Kidney (tissue), 13 donors: ENCODE measurements at regions not wholly inside any gene's neighbourhood (a gene's known extent, or its start where the extent isn't known, plus 50 kb on each side); places are given as distances from the start of the nearest gene placed in this dataset.

ENCODE experiments used
- DNase-seq, 5 donors: peaks; one replicate each; pipeline ENCODE4 v3.0.0-alpha.2; 2013 to 2020
- FAIRE-seq: peaks from 2 replicates; lab custom pipeline; 2012; peaks lifted over from hg19 to GRCh38; lab: Jason Lieb, UNC
- H3K27ac ChIP-seq, 2 donors: one replicate each; pipeline ENCODE4 v1.7.0; 2013; ENCODE audit warnings: low read depth in 2 of 2, low read length in 2 of 2, inconsistent platforms in 1 of 2
- H3K27me3 ChIP-seq: one replicate; pipeline ENCODE4 v1.7.1; 2013; ENCODE audit warnings: low read length, inconsistent platforms; ENCODE audit not compliant: control insufficient read depth, insufficient read depth
- H3K36me3 ChIP-seq, 3 donors: one replicate each; pipeline versions ENCODE4 v1.7.0 to v1.7.1; 2013; ENCODE audit warnings: low read length in 3 of 3, control low read depth in 1 of 3, inconsistent platforms in 1 of 3; ENCODE audit not compliant: insufficient read depth in 3 of 3, control insufficient read depth in 2 of 3
- H3K4me1 ChIP-seq, 3 donors: one replicate each; pipeline versions ENCODE4 v1.7.0 to v1.7.1; 2013; ENCODE audit warnings: low read length in 3 of 3, inconsistent platforms in 1 of 3, low read depth in 1 of 3; ENCODE audit not compliant: control insufficient read depth in 2 of 3, insufficient read depth in 2 of 3
- H3K4me3 ChIP-seq, 3 donors: one replicate each; pipeline versions ENCODE4 v1.7.0 to v1.8.1; 2013; ENCODE audit warnings: low read length in 3 of 3, control low read depth in 1 of 3, inconsistent platforms in 1 of 3
- H3K9ac ChIP-seq, 3 donors: one replicate each; pipeline versions ENCODE4 v1.7.0 to v1.7.1; 2013; ENCODE audit warnings: low read length in 3 of 3, control low read depth in 1 of 3, inconsistent platforms in 1 of 3
- H3K9me3 ChIP-seq, 3 donors: one replicate each; pipeline versions ENCODE4 v1.7.0 to v1.7.1; 2013; ENCODE audit warnings: low read length in 3 of 3, control low read depth in 1 of 3, inconsistent platforms in 1 of 3; ENCODE audit not compliant: control insufficient read depth in 2 of 3, insufficient read depth in 1 of 3
- intact Hi-C: fragments of 100-400 bp; cut with DNase I; formaldehyde crosslinking; loops from one replicate; pipeline ENCODE4 v1.11.1; 2022
- TF ChIP-seq, protein P1 (sequence below): IDR thresholded peaks from 3 replicates; pipeline ENCODE4 v1.5.1; 2012; ENCODE audit warnings: mild to moderate bottlenecking, moderate library complexity, borderline replicate concordance; ENCODE audit not compliant: insufficient read depth; ENCODE audit errors: extremely low read depth
- donor health status: control.
- donor health status: control.
- donor health status: control.
- donor health status: control.
- donor health status: control.
- donor health status: DM: yes; HTN: yes; CAD: no.
- donor health status: Normal renal cell carcinoma (clear cell type).

DNA sequence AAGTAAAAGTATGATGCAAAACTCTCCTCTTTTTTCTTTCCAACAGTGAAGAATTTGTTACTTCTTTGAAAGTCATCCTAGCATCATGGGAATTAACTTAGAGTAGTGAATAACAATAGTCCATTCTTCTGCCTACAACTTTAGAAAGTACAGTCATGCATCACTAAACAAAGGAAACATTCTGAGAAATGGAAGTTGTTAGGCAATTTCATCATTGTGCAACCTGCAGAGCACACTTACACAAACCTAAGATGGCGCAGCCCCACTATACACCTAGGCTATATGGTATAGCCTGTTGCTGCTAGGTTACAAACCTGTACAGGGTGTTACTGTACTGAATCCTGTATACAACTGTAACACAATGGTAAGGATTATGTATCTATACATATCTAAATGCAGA, 1209.3 kb upstream of the C9orf72 start:
- intact Hi-C loops = no loop called here
- Histone ChIP-seq H3K4me3 (no peak overlapping the region), H3K9me3 (no peaks in the 10 kb centered on the region), H3K27me3 (no peaks in the 10 kb centered on the region), H3K27ac (no peak overlapping the region), H3K36me3 (no peaks in the 10 kb centered on the region), H3K9ac (no peak overlapping the region), H3K4me1 (no peaks in the 10 kb centered on the region)
- DNase-seq (no peak), FAIRE-seq (no peak)
- TF ChIP-seq, protein P1, sequence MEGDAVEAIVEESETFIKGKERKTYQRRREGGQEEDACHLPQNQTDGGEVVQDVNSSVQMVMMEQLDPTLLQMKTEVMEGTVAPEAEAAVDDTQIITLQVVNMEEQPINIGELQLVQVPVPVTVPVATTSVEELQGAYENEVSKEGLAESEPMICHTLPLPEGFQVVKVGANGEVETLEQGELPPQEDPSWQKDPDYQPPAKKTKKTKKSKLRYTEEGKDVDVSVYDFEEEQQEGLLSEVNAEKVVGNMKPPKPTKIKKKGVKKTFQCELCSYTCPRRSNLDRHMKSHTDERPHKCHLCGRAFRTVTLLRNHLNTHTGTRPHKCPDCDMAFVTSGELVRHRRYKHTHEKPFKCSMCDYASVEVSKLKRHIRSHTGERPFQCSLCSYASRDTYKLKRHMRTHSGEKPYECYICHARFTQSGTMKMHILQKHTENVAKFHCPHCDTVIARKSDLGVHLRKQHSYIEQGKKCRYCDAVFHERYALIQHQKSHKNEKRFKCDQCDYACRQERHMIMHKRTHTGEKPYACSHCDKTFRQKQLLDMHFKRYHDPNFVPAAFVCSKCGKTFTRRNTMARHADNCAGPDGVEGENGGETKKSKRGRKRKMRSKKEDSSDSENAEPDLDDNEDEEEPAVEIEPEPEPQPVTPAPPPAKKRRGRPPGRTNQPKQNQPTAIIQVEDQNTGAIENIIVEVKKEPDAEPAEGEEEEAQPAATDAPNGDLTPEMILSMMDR = no peak

DNA sequence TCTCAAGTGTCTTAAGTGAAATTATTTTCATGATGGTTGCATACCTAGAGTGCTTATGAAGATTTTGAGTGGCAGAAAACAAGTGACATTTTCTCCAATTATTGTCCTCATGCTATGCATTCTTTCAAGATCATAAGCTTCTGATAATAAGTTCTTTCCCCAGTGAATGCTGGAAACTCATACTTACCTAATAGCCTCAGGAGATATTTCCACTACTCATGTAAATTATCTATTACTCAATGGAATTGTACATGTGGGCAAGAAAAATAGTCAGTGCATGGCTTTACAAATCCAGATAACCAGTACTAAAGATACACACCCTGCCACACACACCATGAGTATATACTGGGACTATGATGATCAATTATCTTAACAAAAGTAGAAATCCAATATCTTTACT, 1219.4 kb upstream of the C9orf72 start:
- Histone ChIP-seq H3K36me3 (no peaks in the 10 kb centered on the region), H3K4me3 (no peak overlapping the region), H3K27ac (no peak overlapping the region), H3K27me3 (no peaks in the 10 kb centered on the region), H3K4me1 (no peaks in the 10 kb centered on the region), H3K9ac (no peak overlapping the region), H3K9me3 (no peaks in the 10 kb centered on the region)
- intact Hi-C loops = no loop called here
- FAIRE-seq = no peak
- DNase-seq = no peak
- TF ChIP-seq, protein P1 = no peak

DNA sequence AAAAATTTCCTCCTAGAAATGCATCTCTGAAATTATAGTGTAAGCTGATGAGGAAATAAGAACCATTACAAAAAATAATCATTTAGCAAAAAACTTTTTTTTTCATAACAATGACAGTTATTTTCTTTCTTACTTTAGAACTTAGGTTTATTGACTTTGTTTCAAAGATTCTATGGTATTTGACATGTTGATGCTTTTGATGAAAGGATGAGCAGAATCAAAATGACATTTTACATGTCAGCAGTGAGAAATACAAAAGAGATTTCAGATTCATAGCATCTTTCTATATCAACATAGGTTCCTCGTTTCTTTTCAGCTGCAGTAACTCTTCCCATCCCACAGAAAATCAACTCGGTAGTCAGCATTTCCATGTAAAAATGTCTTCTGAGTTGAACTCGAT, 1226.6 kb upstream of the C9orf72 start:
- Histone ChIP-seq H3K4me3 (no peak overlapping the region), H3K36me3 (no peaks in the 10 kb centered on the region), H3K9ac (no peak overlapping the region), H3K4me1 (no peaks in the 10 kb centered on the region), H3K27ac (no peak overlapping the region), H3K9me3 (no peaks in the 10 kb centered on the region), H3K27me3 (no peaks in the 10 kb centered on the region)
- FAIRE-seq (no peak), DNase-seq (no peak)
- TF ChIP-seq, protein P1 = no peak
- intact Hi-C loops = no loop called here

DNA sequence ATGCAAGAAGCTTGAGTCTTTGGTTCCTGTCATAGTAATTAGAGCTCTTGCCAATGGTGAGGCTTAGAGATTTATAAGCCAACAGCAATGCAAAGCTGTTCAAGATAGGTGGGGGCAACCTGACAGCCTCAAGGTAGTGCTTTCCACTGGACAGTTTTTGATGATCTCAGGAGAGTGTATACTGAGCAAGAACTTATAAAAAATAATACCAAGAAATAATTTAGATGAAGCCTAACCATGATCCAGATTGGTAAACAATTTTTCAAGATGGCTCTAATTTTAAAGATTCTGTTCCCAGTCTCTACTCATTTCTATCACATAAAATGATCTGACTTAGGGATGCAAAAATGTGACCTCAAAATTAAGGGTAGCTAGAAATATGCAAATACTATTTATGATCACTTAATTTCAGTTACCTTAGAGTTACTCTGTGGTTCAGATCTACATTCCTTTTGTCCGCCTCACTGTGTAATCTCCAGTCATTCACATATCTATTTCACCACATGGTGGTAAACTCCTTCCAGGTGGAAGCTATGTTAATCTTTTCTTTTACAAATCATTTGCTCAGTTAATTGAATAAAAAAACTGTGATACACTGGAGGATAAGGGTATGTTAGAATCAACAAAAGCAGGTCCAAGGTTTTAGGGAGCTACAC, 1228.0 kb upstream of the C9orf72 start:
- H3K27me3 ChIP-seq = no peaks in the 10 kb centered on the region
- H3K27ac ChIP-seq = no peak overlapping the region
- intact Hi-C loops = no loop called here
- H3K9me3 ChIP-seq = no peaks in the 10 kb centered on the region
- H3K4me1 ChIP-seq = no peaks in the 10 kb centered on the region
- DNase-seq (no peak), FAIRE-seq (no peak)
- H3K4me3 ChIP-seq = no peak overlapping the region
- no peaks in the 10 kb centered on the region for H3K36me3 ChIP-seq
- TF ChIP-seq, protein P1 = no peak
- no peak overlapping the region for H3K9ac ChIP-seq
